PFSK-1 (cell line): ENCODE measurements at regions not wholly inside any gene's neighbourhood (a gene's known extent, or its start where the extent isn't known, plus 50 kb on each side); places are given as distances from the start of the nearest gene placed in this dataset.

ENCODE experiments used
- POLR2AphosphoS5 ChIP-seq: IDR thresholded peaks from 2 replicates; pipeline ENCODE4 v1.6.1; 2012; ENCODE audit warnings: low read depth, mild to moderate bottlenecking, control low read depth, low read length, moderate library complexity
- REST ChIP-seq, 2 experiments: IDR thresholded peaks; 2 replicates each; pipeline versions ENCODE4 v1.6.1 to v1.8.0; 2011 to 2012; ENCODE audit warnings: low read depth in 2 of 2, low read length in 2 of 2, control low read depth in 1 of 2, inconsistent platforms in 1 of 2, mild to moderate bottlenecking in 1 of 2, moderate library complexity in 1 of 2; ENCODE audit not compliant: insufficient read depth in 1 of 2
- SIN3A ChIP-seq: IDR thresholded peaks from 2 replicates; pipeline ENCODE4 v1.6.1; 2012; ENCODE audit warnings: mild to moderate bottlenecking, low read length, moderate library complexity, borderline replicate concordance; ENCODE audit not compliant: insufficient read depth
- TAF1 ChIP-seq: IDR thresholded peaks from 2 replicates; pipeline ENCODE4 v1.6.1; 2012; ENCODE audit warnings: low read length, control low read depth, borderline replicate concordance; ENCODE audit not compliant: insufficient read depth

GRCh38 chr2:67733517-67733916 lies 329.3 kb downstream of the C1D start:
- TF ChIP-seq TAF1 (no peak), SIN3A (no peak), REST (IDR thresholded peaks at IDR 0.05; ENCODE audit: insufficient read depth in 1 of 2, low read depth in 2 of 2, low read length in 2 of 2) (no peak), POLR2AphosphoS5 (no peak)
